ENCODE measurements at regions not wholly inside any gene's neighbourhood (a gene's known extent, or its start where the extent isn't known, plus 50 kb on each side); places are given as distances from the start of the nearest gene placed in this dataset.

GRCh38 chr10:65818990-65819389 lies 1106.8 kb upstream of the LRRTM3 start:
- no peaks in the 10 kb centered on the region for H3K36me3 ChIP-seq (ENCODE audit: control insufficient read depth, insufficient read depth, low read length)
- H3K4me1 Mint-ChIP-seq, result no peaks in the 10 kb centered on the region
- H3K27me3 ChIP-seq (ENCODE audit: control insufficient read depth, insufficient read depth, low read length), result no peaks in the 10 kb centered on the region
- H3K27me3 Mint-ChIP-seq (ENCODE audit: low read depth in 2 of 2), result no peaks in the 10 kb centered on the region
- peaks cover 4 to 7% of the 10 kb centered on the region in 2 donors for H3K9me3 Mint-ChIP-seq
- intact Hi-C loops (cut with micrococcal nuclease), result no loop called here
- no peak for DNase-seq
- H3K4me1 ChIP-seq (ENCODE audit: control insufficient read depth, insufficient read depth, low read length), result no peaks in the 10 kb centered on the region
- H3K27ac Mint-ChIP-seq, result no peak overlapping the region
- 75% methylated on average over 2 of the region's 3 CpGs for WGBS (ENCODE audit: insufficient coverage)
- H3K4me3 ChIP-seq (ENCODE audit: low read length), result no peak overlapping the region
- ATAC-seq, result no peak
- peaks cover 14% of the 10 kb centered on the region for H3K36me3 Mint-ChIP-seq
- TF ChIP-seq CTCF (IDR thresholded peaks at IDR 0.05), result no peak
- H3K9me3 ChIP-seq (ENCODE audit: control insufficient read depth, insufficient read depth, low read length), result no peaks in the 10 kb centered on the region
- H3K27ac ChIP-seq (ENCODE audit: low read length), result no peak overlapping the region
- H3K4me3 Mint-ChIP-seq, result no peak overlapping the region

GRCh38 chr10:65827359-65827758 lies 1098.5 kb upstream of the LRRTM3 start:
- ATAC-seq (no peak), DNase-seq (no peak)
- H3K36me3 ChIP-seq (ENCODE audit: control insufficient read depth, insufficient read depth, low read length), result no peaks in the 10 kb centered on the region
- Mint-ChIP-seq H3K27me3 (ENCODE audit: low read depth in 2 of 2) (no peaks in the 10 kb centered on the region), H3K4me3 (no peak overlapping the region), H3K36me3 (peaks cover 13% of the 10 kb centered on the region), H3K4me1 (no peaks in the 10 kb centered on the region), H3K9me3 (peaks cover 10 to 20% of the 10 kb centered on the region in 2 donors), H3K27ac (no peak overlapping the region)
- intact Hi-C loops (cut with micrococcal nuclease), result no loop called here
- H3K9me3 ChIP-seq (ENCODE audit: control insufficient read depth, insufficient read depth, low read length), result no peaks in the 10 kb centered on the region
- no peak overlapping the region for H3K27ac ChIP-seq (ENCODE audit: low read length)
- H3K27me3 ChIP-seq (ENCODE audit: control insufficient read depth, insufficient read depth, low read length), result no peaks in the 10 kb centered on the region
- no peak for TF ChIP-seq CTCF (IDR thresholded peaks at IDR 0.05)
- no peaks in the 10 kb centered on the region for H3K4me1 ChIP-seq (ENCODE audit: control insufficient read depth, insufficient read depth, low read length)
- 44% methylated on average over 1 of the region's 1 CpG for WGBS (ENCODE audit: insufficient coverage)
- H3K4me3 ChIP-seq (ENCODE audit: low read length), result no peak overlapping the region

GRCh38 chr10:65838811-65839210 lies 1087.0 kb upstream of the LRRTM3 start:
- no peaks in the 10 kb centered on the region for H3K27me3 ChIP-seq (ENCODE audit: control insufficient read depth, insufficient read depth, low read length)
- Mint-ChIP-seq H3K4me3 (no peak overlapping the region), H3K36me3 (no peaks in the 10 kb centered on the region), H3K27me3 (ENCODE audit: low read depth in 2 of 2) (no peaks in the 10 kb centered on the region), H3K9me3 (peaks cover 13 to 15% of the 10 kb centered on the region in 2 donors), H3K27ac (no peak overlapping the region), H3K4me1 (no peaks in the 10 kb centered on the region)
- H3K4me3 ChIP-seq (ENCODE audit: low read length), result no peak overlapping the region
- H3K9me3 ChIP-seq (ENCODE audit: control insufficient read depth, insufficient read depth, low read length), result no peaks in the 10 kb centered on the region
- intact Hi-C loops (cut with micrococcal nuclease), result no loop called here
- ATAC-seq, result no peak
- no peak overlapping the region for H3K27ac ChIP-seq (ENCODE audit: low read length)
- TF ChIP-seq CTCF (IDR thresholded peaks at IDR 0.05), result no peak
- no peaks in the 10 kb centered on the region for H3K36me3 ChIP-seq (ENCODE audit: control insufficient read depth, insufficient read depth, low read length)
- no peak for DNase-seq
- H3K4me1 ChIP-seq (ENCODE audit: control insufficient read depth, insufficient read depth, low read length), result no peaks in the 10 kb centered on the region

GRCh38 chr10:65843203-65843602 lies 1082.6 kb upstream of the LRRTM3 start:
- no peaks in the 10 kb centered on the region for H3K4me1 Mint-ChIP-seq
- ATAC-seq (no peak), DNase-seq (no peak)
- Histone ChIP-seq H3K36me3 (ENCODE audit: control insufficient read depth, insufficient read depth, low read length) (no peaks in the 10 kb centered on the region), H3K4me3 (ENCODE audit: low read length) (no peak overlapping the region), H3K9me3 (ENCODE audit: control insufficient read depth, insufficient read depth, low read length) (no peaks in the 10 kb centered on the region), H3K4me1 (ENCODE audit: control insufficient read depth, insufficient read depth, low read length) (no peaks in the 10 kb centered on the region), H3K27ac (ENCODE audit: low read length) (no peak overlapping the region), H3K27me3 (ENCODE audit: control insufficient read depth, insufficient read depth, low read length) (no peaks in the 10 kb centered on the region)
- H3K27me3 Mint-ChIP-seq (ENCODE audit: low read depth in 2 of 2), result no peaks in the 10 kb centered on the region
- H3K27ac Mint-ChIP-seq, result no peak overlapping the region
- TF ChIP-seq CTCF (IDR thresholded peaks at IDR 0.05), result no peak
- H3K9me3 Mint-ChIP-seq, result peaks cover 16 to 24% of the 10 kb centered on the region in 2 donors
- H3K36me3 Mint-ChIP-seq, result peaks cover 1% of the 10 kb centered on the region
- WGBS (ENCODE audit: insufficient coverage), result no CpG with 5 or more reads among the region's 3 CpGs
- intact Hi-C loops (cut with micrococcal nuclease), result no loop called here
- H3K4me3 Mint-ChIP-seq, result no peak overlapping the region

All from natural killer cell (primary cell).